MM.1S (cell line): ENCODE measurements at regions not wholly inside any gene's neighbourhood (a gene's known extent, or its start where the extent isn't known, plus 50 kb on each side); places are given as distances from the start of the nearest gene placed in this dataset.

Experiments
- DNase-seq: peaks from one replicate; pipeline ENCODE4 v3.0.0-alpha.2; 2015
- H2AFZ ChIP-seq: fragments of 300-600 bp; sonication (generic); 2 replicates; pipeline ENCODE4 v1.6.0; 2016; ENCODE audit warnings: antibody characterized with exemption, low read length
- H3F3A ChIP-seq: fragments of 300-600 bp; sonication (generic); 2 replicates; pipeline ENCODE4 v1.6.1; 2016; ENCODE audit warnings: mild to moderate bottlenecking, antibody characterized with exemption, low read length, moderate library complexity, mixed read lengths; ENCODE audit not compliant: insufficient read depth
- H3K27ac ChIP-seq: fragments of 300-600 bp; sonication (generic); 2 replicates; pipeline ENCODE4 v1.5.1; 2016; ENCODE audit warnings: mild to moderate bottlenecking, low read length
- H3K27me3 ChIP-seq: fragments of 300-600 bp; sonication (generic); replicated peaks from 2 replicates; pipeline ENCODE4 v1.6.0; 2016; ENCODE audit warnings: low read length; ENCODE audit not compliant: insufficient read depth
- H3K36me3 ChIP-seq: fragments of 300-600 bp; sonication (generic); replicated peaks from 2 replicates; pipeline ENCODE4 v1.6.1; 2016; ENCODE audit warnings: mild to moderate bottlenecking, low read length, mixed read lengths; ENCODE audit not compliant: insufficient read depth
- H3K4me1 ChIP-seq: fragments of 300-600 bp; sonication (generic); 2 replicates; pipeline ENCODE4 v1.6.1; 2016; ENCODE audit warnings: low read length, mixed read lengths
- H3K4me2 ChIP-seq: fragments of 300-600 bp; sonication (generic); 2 replicates; pipeline ENCODE4 v1.6.0; 2016; ENCODE audit warnings: low read depth, low read length
- H3K4me3 ChIP-seq: fragments of 300-600 bp; sonication (generic); 2 replicates; pipeline ENCODE4 v1.5.1; 2016; ENCODE audit warnings: low read length, mixed read lengths
- H3K79me2 ChIP-seq: fragments of 300-600 bp; sonication (generic); 2 replicates; pipeline ENCODE4 v1.6.1; 2016; ENCODE audit warnings: mixed run types, low read length, mixed read lengths
- H3K9ac ChIP-seq: fragments of 300-600 bp; sonication (generic); 2 replicates; pipeline ENCODE4 v1.6.1; 2016; ENCODE audit warnings: low read length, mixed read lengths
- H3K9me2 ChIP-seq: fragments of 300-600 bp; sonication (generic); replicated peaks from 2 replicates; pipeline ENCODE4 v1.6.1; 2016; ENCODE audit warnings: mild to moderate bottlenecking, low read length, mixed read lengths; ENCODE audit not compliant: insufficient read depth
- H3K9me3 ChIP-seq: fragments of 300-600 bp; sonication (generic); replicated peaks from 2 replicates; pipeline ENCODE4 v1.6.1; 2016; ENCODE audit warnings: mild to moderate bottlenecking, low read length, mixed read lengths; ENCODE audit not compliant: insufficient read depth
- H4K20me1 ChIP-seq: fragments of 300-600 bp; sonication (generic); 2 replicates; pipeline ENCODE4 v1.6.1; 2016; ENCODE audit warnings: mild to moderate bottlenecking, low read length, moderate library complexity, mixed read lengths; ENCODE audit not compliant: insufficient read depth
- CTCF ChIP-seq: fragments of 300-600 bp; sonication (generic); IDR thresholded peaks from 2 replicates; pipeline ENCODE4 v1.5.1; 2016; ENCODE audit warnings: antibody characterized with exemption, low read length, mixed read lengths
- EZH2 ChIP-seq: fragments of 300-600 bp; sonication (generic); optimal IDR thresholded peaks from 2 replicates; pipeline ENCODE3; 2017; ENCODE audit warnings: low read depth, mild to moderate bottlenecking, antibody characterized with exemption, low read length, mixed read lengths
- EZH2phosphoT487 ChIP-seq: fragments of 300-600 bp; sonication (generic); IDR thresholded peaks from 2 replicates; pipeline ENCODE4 v1.6.1; 2018; ENCODE audit warnings: antibody characterized with exemption, low read length

- no peak overlapping the region for H2AFZ ChIP-seq
- no peaks in the 10 kb centered on the region for H3K79me2 ChIP-seq
- H3F3A ChIP-seq: no peaks in the 10 kb centered on the region
- no peak for TF ChIP-seq EZH2phosphoT487
- TF ChIP-seq CTCF: no peak
- no peak for TF ChIP-seq EZH2
- H3K4me3 ChIP-seq: no peak overlapping the region
- H3K4me2 ChIP-seq: no peak overlapping the region
- H3K9me2 ChIP-seq: no peaks in the 10 kb centered on the region
- H4K20me1 ChIP-seq: no peaks in the 10 kb centered on the region
- no peaks in the 10 kb centered on the region for H3K36me3 ChIP-seq
- no peak for DNase-seq
- H3K9me3 ChIP-seq: no peaks in the 10 kb centered on the region
- no peak overlapping the region for H3K9ac ChIP-seq
- H3K27me3 ChIP-seq: no peaks in the 10 kb centered on the region
- H3K4me1 ChIP-seq: no peaks in the 10 kb centered on the region
- H3K27ac ChIP-seq: no peak overlapping the region
These were observed 1136.4 kb upstream of the CDH2 start for GRCh38 chr18:29313312-29313711.

- H3K4me1 ChIP-seq: no peaks in the 10 kb centered on the region
- no peak for DNase-seq
- H3K9me3 ChIP-seq: no peaks in the 10 kb centered on the region
- TF ChIP-seq EZH2 (no peak), CTCF (no peak), EZH2phosphoT487 (no peak)
- no peaks in the 10 kb centered on the region for H3K79me2 ChIP-seq
- no peaks in the 10 kb centered on the region for H3K9me2 ChIP-seq
- H3F3A ChIP-seq: no peaks in the 10 kb centered on the region
- no peaks in the 10 kb centered on the region for H3K27me3 ChIP-seq
- H3K4me3 ChIP-seq: no peak overlapping the region
- no peak overlapping the region for H3K9ac ChIP-seq
- H4K20me1 ChIP-seq: no peaks in the 10 kb centered on the region
- no peak overlapping the region for H2AFZ ChIP-seq
- no peak overlapping the region for H3K27ac ChIP-seq
- no peak overlapping the region for H3K4me2 ChIP-seq
- no peaks in the 10 kb centered on the region for H3K36me3 ChIP-seq
These were observed 1134.7 kb upstream of the CDH2 start for GRCh38 chr18:29311580-29311979.

GRCh38 chr18:29309366-29309765 is 1132.4 kb upstream of the CDH2 start:
- TF ChIP-seq EZH2phosphoT487 (no peak), EZH2 (no peak), CTCF (no peak)
- Histone ChIP-seq H3K9me3 (no peaks in the 10 kb centered on the region), H4K20me1 (no peaks in the 10 kb centered on the region), H3K4me1 (no peaks in the 10 kb centered on the region), H3K36me3 (no peaks in the 10 kb centered on the region), H3K9ac (no peak overlapping the region), H3K9me2 (no peaks in the 10 kb centered on the region), H3K27ac (no peak overlapping the region), H3K4me2 (no peak overlapping the region), H3F3A (no peaks in the 10 kb centered on the region), H3K4me3 (no peak overlapping the region), H3K27me3 (no peaks in the 10 kb centered on the region), H2AFZ (no peak overlapping the region), H3K79me2 (no peaks in the 10 kb centered on the region)
- no peak for DNase-seq

- H3K9me3 ChIP-seq: no peaks in the 10 kb centered on the region
- no peaks in the 10 kb centered on the region for H3F3A ChIP-seq
- no peaks in the 10 kb centered on the region for H3K4me1 ChIP-seq
- H3K9me2 ChIP-seq: no peaks in the 10 kb centered on the region
- H4K20me1 ChIP-seq: no peaks in the 10 kb centered on the region
- H2AFZ ChIP-seq: no peak overlapping the region
- H3K4me3 ChIP-seq: no peak overlapping the region
- no peaks in the 10 kb centered on the region for H3K27me3 ChIP-seq
- no peak overlapping the region for H3K27ac ChIP-seq
- no peak for DNase-seq
- H3K4me2 ChIP-seq: no peak overlapping the region
- H3K9ac ChIP-seq: no peak overlapping the region
- H3K79me2 ChIP-seq: no peaks in the 10 kb centered on the region
- TF ChIP-seq EZH2 (no peak), CTCF (no peak), EZH2phosphoT487 (no peak)
- H3K36me3 ChIP-seq: no peaks in the 10 kb centered on the region
These were observed 1131.1 kb upstream of the CDH2 start for GRCh38 chr18:29307982-29308381.
